Brain microvascular endothelial cell (primary cell): ENCODE measurements at regions not wholly inside any gene's neighbourhood (a gene's known extent, or its start where the extent isn't known, plus 50 kb on each side); places are given as distances from the start of the nearest gene placed in this dataset.
"Not testable (repeated sequence)": the region's sequence is repeated elsewhere in the genome, so short reads cannot be mapped to it uniquely, and the experiment has no call there.

Source experiments
- DNase-seq: peaks from one replicate; pipeline ENCODE4 v3.0.0-alpha.2; 2020
- H3K27ac ChIP-seq: fragments of 250-450 bp; sonication (Bioruptor Pico); 2 replicates; pipeline ENCODE4 v1.5.1; 2020; ENCODE audit warnings: mild to moderate bottlenecking, moderate library complexity
- H3K27me3 ChIP-seq: fragments of 250-450 bp; sonication (Bioruptor Pico); replicated peaks from 2 replicates; pipeline ENCODE4 v1.5.1; 2020; ENCODE audit warnings: mild to moderate bottlenecking
- H3K36me3 ChIP-seq: fragments of 250-450 bp; sonication (Bioruptor Pico); replicated peaks from 2 replicates; pipeline ENCODE4 v1.5.1; 2020; ENCODE audit warnings: mild to moderate bottlenecking
- H3K4me3 ChIP-seq: 2 replicates; pipeline ENCODE4 v1.5.1; 2011; ENCODE audit warnings: low read depth, mild to moderate bottlenecking, control low read depth, low read length, moderate library complexity
- CTCF ChIP-seq: IDR thresholded peaks from 2 replicates; pipeline ENCODE4 v1.5.1; 2011; ENCODE audit warnings: low read depth, mild to moderate bottlenecking, moderate library complexity, low read length, control low read depth, inconsistent platforms; ENCODE audit errors: missing control alignments
- in situ Hi-C: cut with HindIII; loops from 2 replicates; pipeline ENCODE4 v1.10.0; 2017; ENCODE audit warnings: low sequenced_read_pairs, low pct_ligation_motif_present

- H3K27me3 ChIP-seq: no peaks in the 10 kb centered on the region
- TF ChIP-seq CTCF: no peak
- in situ Hi-C loops: no loop called here
- no peak overlapping the region for H3K4me3 ChIP-seq
- DNase-seq: no peak
- H3K36me3 ChIP-seq: no peaks in the 10 kb centered on the region
- H3K27ac ChIP-seq: no peak overlapping the region
These were observed 1249.4 kb downstream of the ADGRL3 start for GRCh38 chr4:62449538-62449937.

- no peak for TF ChIP-seq CTCF
- in situ Hi-C loops: no loop called here
- no peak for DNase-seq
- Histone ChIP-seq H3K4me3 (no peak overlapping the region), H3K27ac (no peak overlapping the region), H3K27me3 (no peaks in the 10 kb centered on the region), H3K36me3 (no peaks in the 10 kb centered on the region)
These were observed 1248.8 kb downstream of the ADGRL3 start for GRCh38 chr4:62448911-62449310.

- in situ Hi-C loops: no loop called here
- no peak for TF ChIP-seq CTCF
- Histone ChIP-seq H3K4me3 (no peak overlapping the region), H3K27me3 (no peaks in the 10 kb centered on the region), H3K27ac (no peak overlapping the region), H3K36me3 (no peaks in the 10 kb centered on the region)
- no peak for DNase-seq
These were observed 1238.9 kb downstream of the ADGRL3 start for GRCh38 chr4:62439051-62439450.

GRCh38 chr4:62434921-62435320, 1234.8 kb downstream of the ADGRL3 start:
- DNase-seq: no peak
- in situ Hi-C loops: no loop called here
- no peak overlapping the region for H3K4me3 ChIP-seq
- no peaks in the 10 kb centered on the region for H3K36me3 ChIP-seq
- no peaks in the 10 kb centered on the region for H3K27me3 ChIP-seq
- H3K27ac ChIP-seq: no peak overlapping the region
- no peak for TF ChIP-seq CTCF

GRCh38 chr4:62431513-62432231, 1231.5 kb downstream of the ADGRL3 start:
- in situ Hi-C loops, H3K4me3 ChIP-seq, DNase-seq, H3K27me3 ChIP-seq, H3K27ac ChIP-seq, H3K36me3 ChIP-seq: not testable (repeated sequence)

GRCh38 chr4:62429297-62429696, 1229.2 kb downstream of the ADGRL3 start:
- Histone ChIP-seq H3K27ac (no peak overlapping the region), H3K36me3 (no peaks in the 10 kb centered on the region), H3K27me3 (no peaks in the 10 kb centered on the region), H3K4me3 (no peak overlapping the region)
- in situ Hi-C loops: no loop called here
- no peak for TF ChIP-seq CTCF
- DNase-seq: no peak
